Uterus (tissue), 2 donors: ENCODE measurements at regions not wholly inside any gene's neighbourhood (a gene's known extent, or its start where the extent isn't known, plus 50 kb on each side); places are given as distances from the start of the nearest gene placed in this dataset.

Experiments used
- POLR2A ChIP-seq, 2 donors: fragments of 450-650 bp; IDR thresholded peaks; one replicate each; pipeline ENCODE4 v1.6.1; 2016; ENCODE audit warnings: antibody characterized with exemption in 2 of 2, mild to moderate bottlenecking in 1 of 2, moderate library complexity in 1 of 2
- TF ChIP-seq, protein P1 (sequence below), 4 experiments: fragments of 200-600 bp in 2 of 4; fragments of 450-650 bp in 2 of 4; sonication (generic) in 2 of 4; IDR thresholded peaks; one replicate each; pipeline ENCODE4 v1.5.1; 2016 to 2019; ENCODE audit warnings: antibody characterized with exemption in 4 of 4, mild to moderate bottlenecking in 2 of 4, moderate library complexity in 1 of 4

DNA sequence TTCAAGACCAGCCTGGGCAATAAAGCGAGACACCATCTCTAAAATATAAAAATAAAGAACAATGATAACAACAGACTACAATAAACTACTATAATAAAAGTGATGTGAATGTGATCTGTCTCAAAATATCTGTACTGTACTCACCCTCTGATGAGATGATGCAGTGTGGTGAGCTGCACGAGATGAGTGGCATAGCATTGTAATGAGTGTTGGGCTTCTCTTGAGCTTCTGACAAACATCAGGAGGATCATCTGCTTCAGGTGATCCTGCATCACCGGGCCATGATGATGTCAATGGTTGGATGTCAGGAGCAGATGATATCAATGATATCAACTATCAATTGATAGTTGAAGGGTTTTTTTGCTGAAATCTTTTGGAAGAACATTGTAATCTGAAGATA is 52.4 kb upstream of the INCENP start:
- TF ChIP-seq, protein P1, sequence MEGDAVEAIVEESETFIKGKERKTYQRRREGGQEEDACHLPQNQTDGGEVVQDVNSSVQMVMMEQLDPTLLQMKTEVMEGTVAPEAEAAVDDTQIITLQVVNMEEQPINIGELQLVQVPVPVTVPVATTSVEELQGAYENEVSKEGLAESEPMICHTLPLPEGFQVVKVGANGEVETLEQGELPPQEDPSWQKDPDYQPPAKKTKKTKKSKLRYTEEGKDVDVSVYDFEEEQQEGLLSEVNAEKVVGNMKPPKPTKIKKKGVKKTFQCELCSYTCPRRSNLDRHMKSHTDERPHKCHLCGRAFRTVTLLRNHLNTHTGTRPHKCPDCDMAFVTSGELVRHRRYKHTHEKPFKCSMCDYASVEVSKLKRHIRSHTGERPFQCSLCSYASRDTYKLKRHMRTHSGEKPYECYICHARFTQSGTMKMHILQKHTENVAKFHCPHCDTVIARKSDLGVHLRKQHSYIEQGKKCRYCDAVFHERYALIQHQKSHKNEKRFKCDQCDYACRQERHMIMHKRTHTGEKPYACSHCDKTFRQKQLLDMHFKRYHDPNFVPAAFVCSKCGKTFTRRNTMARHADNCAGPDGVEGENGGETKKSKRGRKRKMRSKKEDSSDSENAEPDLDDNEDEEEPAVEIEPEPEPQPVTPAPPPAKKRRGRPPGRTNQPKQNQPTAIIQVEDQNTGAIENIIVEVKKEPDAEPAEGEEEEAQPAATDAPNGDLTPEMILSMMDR (IDR thresholded peaks at IDR 0.05): no peak
- TF ChIP-seq POLR2A (IDR thresholded peaks at IDR 0.05): no peak
